HG03432 (cell line): ENCODE measurements at regions not wholly inside any gene's neighbourhood (a gene's known extent, or its start where the extent isn't known, plus 50 kb on each side); places are given as distances from the start of the nearest gene placed in this dataset.
"Not testable (repeated sequence)": the region's sequence is repeated elsewhere in the genome, so short reads cannot be mapped to it uniquely, and the experiment has no call there.

Experiments used
- ATAC-seq: cut with Tn5 transposase; IDR thresholded peaks from one replicate; pipeline ENCODE4 v1.9.1; 2021; ENCODE audit warnings: mild to moderate bottlenecking, moderate library complexity; ENCODE audit not compliant: unreplicated experiment

GRCh38 chr13:44718467-44718866 lies 142.3 kb upstream of the TSC22D1 start:
- no peak for ATAC-seq

GRCh38 chr13:44715287-44716230 lies 139.4 kb upstream of the TSC22D1 start:
- no peak for ATAC-seq

- no peak for ATAC-seq
Observed at GRCh38 chr13:44713788-44714469, 137.8 kb upstream of the TSC22D1 start.

GRCh38 chr13:44711706-44712105 lies 135.6 kb upstream of the TSC22D1 start:
- ATAC-seq = no peak

DNA sequence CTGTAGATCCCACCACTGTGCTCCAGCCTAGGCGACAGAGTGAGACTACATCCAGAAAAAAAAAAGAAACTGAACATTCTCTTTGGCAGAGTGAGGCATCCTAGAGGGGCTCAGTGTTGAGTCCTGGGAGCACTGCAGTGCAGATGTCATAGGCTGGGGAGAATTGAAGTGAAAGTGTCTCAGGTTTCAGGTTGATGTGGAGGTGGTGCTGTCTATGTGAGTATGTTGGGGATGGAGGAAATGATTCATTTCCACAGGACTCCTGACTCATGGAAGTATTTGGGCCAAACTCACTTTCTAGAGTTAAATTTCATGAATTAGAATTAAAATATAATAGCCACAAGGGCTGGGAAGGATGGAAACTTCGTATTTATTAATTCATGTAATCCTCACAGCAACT lies 134.4 kb upstream of the TSC22D1 start:
- peak; percentile 79 for ATAC-seq

GRCh38 chr13:44704811-44705210 lies 128.7 kb upstream of the TSC22D1 start:
- ATAC-seq = not testable (repeated sequence)

DNA sequence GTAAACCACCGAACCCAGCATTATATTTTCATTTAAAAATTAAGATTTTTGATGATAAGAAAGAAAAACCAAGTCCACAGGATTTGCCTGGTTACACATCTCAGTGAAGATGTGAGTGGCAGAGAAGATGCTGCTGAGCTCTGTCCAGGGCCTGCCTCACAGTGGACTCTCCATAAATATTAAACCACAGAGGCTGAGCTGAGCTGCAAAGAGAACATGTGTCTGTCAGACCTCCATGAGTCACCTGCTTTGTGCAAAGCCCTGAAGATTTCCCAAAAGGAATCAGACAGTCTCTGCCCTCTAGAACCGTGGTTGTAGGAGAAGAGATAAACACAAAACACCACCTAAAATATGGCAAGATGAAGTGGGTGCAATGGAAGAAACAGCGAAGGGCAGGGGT lies 127.2 kb upstream of the TSC22D1 start:
- no peak for ATAC-seq

DNA sequence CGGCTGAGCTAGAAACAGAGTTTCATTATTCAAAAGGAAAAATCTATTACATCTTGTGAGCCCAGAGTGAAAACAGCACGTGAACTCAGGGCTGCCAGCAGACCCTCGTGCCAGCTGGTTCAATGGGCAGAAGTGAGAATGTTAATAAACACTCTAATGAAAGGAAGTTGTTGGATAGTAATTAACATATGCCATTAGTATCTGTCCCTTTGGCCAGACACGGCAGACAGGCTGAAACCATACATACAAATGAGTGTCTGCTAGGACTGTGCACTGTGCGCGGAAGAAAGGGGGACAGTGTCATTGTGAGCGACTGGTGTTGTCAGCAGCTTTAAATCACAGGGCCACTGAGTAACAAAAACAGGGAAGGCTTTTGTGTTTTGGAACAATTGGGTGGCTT lies 121.9 kb upstream of the TSC22D1 start:
- ATAC-seq = no peak

GRCh38 chr13:44697058-44697457 lies 120.9 kb upstream of the TSC22D1 start:
- ATAC-seq = no peak

DNA sequence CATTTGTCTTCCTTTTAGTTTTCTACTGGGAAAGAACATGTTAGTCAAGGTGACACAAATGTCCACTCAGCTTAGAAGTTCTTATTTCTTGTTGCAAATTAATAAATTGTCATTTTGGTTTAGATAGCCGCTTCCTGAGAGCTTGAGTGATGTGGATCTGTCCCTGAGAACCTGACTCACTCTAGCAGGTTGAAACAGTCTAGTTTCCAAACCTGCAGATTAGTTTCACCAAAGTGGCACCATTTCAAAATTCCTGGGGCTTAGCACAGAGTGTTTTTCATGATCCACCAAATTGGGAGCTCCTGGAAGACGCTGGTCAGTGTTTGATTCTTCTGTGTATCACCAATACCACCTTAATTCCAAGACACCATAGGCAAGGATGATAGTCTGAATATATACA lies 119.4 kb upstream of the TSC22D1 start:
- ATAC-seq = no peak

GRCh38 chr13:44694842-44695241 lies 118.7 kb upstream of the TSC22D1 start:
- ATAC-seq = no peak

- no peak for ATAC-seq
Observed at GRCh38 chr13:44694291-44694690, 118.2 kb upstream of the TSC22D1 start.

DNA sequence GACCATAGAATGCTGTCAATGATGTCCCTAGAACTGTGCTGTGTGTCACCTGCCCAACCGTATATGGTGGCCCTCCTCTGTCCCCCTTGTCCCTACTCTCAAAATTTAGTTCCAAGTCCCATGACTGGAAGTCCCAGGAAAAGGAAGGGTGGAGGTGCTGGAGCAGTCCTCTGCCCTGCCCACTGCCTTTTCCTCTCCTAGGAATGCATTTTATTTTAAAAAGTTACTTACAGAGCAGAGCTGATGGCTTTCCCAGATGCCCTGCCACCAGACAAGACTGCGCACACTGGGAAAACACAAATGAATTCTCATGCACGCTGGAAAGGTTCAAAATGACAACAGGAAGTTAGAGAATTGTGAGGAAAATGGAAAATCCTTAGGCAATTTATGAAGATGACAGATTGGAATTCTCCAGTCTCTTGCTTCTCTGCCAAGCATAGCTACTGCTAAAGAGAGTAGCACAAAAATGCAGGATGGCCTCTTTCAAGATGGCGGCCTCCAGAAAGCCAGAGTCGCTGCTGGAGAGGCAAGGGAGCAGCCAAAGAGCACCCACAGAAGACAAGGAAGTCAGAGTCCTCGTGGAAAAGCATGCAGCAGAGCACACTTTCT lies 117.1 kb upstream of the TSC22D1 start:
- no peak for ATAC-seq

DNA sequence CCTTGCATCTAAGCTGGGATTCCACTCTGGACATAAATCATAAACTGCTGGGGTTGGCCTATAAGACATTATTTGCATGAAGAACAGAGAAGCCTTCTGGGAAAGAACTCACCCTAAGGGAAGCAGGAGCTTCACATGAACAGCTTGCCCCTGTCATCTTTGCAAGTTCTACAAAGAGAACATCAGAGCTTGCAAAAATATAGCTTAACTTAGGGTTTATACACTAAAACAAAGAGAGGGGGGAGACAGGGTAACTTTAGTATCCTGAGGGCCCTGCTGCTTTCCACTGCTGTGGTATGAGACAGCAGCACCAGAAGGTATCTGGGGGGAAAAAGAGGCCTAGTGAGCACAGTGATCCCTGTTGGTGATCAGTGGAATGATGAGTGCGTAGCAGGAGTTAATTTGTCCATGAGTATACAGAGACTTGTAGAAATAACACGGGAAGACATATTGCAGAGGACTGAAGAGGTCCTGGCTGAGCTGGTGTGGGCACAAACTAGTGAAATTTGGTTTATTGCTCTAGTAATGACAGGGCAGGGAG lies 116.1 kb upstream of the TSC22D1 start:
- no peak for ATAC-seq

DNA sequence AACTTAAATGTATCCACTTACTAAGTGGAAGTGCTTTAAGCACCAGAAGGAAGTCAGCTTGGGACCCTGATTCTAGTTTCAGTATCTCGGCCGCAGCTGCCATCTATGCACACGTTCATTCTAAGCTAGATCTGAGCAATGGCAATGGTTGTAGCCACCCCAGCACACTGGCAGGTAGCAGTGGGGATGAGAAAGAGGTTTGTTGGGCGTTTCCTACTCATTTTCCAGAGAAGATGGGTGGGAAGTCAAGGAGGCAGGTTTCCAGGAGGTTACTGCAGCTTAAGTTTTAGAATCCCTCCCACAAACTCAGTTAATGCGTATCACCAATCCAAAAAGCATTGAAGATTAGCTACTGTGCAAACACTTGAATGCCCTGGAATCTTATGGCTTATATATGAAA lies 114.2 kb upstream of the TSC22D1 start:
- no peak for ATAC-seq

DNA sequence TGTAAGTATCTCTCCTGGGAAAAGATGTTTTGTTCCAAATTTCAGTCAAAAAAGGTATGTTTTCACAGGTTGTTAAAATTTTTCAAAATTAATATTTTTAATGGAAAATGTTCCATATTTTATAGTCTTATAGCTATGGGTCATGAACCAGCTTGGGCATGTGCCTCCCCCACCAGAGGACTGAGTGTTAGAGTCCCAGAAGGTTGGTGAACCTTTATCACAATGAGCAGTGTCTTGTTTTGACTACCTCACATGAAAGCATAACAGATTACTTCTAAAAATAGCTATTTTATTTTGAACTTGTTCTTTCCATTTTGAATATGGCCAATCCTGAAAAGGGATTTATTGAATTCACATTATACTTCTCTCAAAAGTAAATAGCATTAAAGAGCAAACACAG lies 112.5 kb upstream of the TSC22D1 start:
- no peak for ATAC-seq

GRCh38 chr13:44686531-44686934 lies 110.4 kb upstream of the TSC22D1 start:
- no peak for ATAC-seq

DNA sequence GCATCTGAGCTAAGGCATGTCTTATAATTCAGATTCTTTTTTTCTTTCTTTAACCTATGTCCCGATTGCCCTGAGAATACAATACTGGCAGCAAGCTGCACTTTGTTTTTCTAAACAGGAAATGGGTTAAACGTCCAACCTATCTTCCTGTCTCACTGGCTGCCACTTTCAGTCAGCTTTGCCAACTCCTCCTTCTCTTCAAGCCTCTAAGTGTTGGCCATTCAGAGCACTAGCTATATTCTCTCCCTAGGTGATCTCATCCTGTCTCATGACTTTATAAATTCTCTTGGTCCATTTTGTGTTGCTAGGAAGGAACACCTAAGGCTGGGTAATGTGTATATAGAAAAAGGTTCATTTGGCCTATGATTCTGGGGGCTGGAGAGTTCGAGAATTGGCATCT lies 109.5 kb upstream of the TSC22D1 start:
- no peak for ATAC-seq

DNA sequence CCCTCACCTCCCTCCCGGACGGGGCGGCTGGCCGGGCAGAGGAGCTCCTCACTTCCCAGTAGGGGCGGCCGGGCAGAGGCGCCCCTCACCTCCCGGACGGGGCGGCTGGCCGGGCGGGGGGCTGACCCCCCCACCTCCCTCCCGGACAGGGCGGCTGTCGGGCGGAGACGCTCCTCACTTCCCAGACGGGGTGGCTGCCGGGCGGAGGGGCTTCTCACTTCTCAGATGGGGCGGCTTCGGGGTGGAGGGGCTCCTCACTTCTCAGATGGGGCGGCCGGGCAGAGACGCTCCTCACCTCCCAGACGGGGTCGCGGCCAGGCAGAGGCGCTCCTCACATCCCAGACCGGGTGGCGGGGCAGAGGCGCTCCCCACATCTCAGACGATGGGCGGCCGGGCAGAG lies 106.3 kb upstream of the TSC22D1 start:
- ATAC-seq = not testable (repeated sequence)

GRCh38 chr13:44680746-44681355 lies 104.7 kb upstream of the TSC22D1 start:
- ATAC-seq = no peak

- ATAC-seq = no peak
Observed at GRCh38 chr13:44679597-44679996, 103.5 kb upstream of the TSC22D1 start.
